CD14-positive monocyte (primary cell): ENCODE measurements at regions not wholly inside any gene's neighbourhood (a gene's known extent, or its start where the extent isn't known, plus 50 kb on each side); places are given as distances from the start of the nearest gene placed in this dataset.
A peak's percentile ranks its signal among the peaks of the same experiment; 100 is the strongest.

ENCODE experiments used
- DNase-seq, 3 donors: peaks; one replicate each; pipeline ENCODE4 v3.0.0-alpha.2; 2011 to 2022
- H2AFZ ChIP-seq: 2 replicates; pipeline ENCODE4 v1.6.0; 2012; ENCODE audit warnings: mild to moderate bottlenecking, low read depth, low read length, inconsistent platforms; ENCODE audit not compliant: insufficient read depth, poor library complexity, severe bottlenecking
- H3K27ac ChIP-seq, 2 donors: 1 replicate in 1 of 2; 2 replicates in 1 of 2; pipeline ENCODE4 v1.5.1; 2012 to 2013; ENCODE audit warnings: low read length in 2 of 2, control low read depth in 1 of 2, inconsistent platforms in 1 of 2, low read depth in 1 of 2, mild to moderate bottlenecking in 1 of 2
- H3K27me3 ChIP-seq, 2 donors: one replicate each; pipeline versions ENCODE4 v1.6.0 to v1.6.1; 2011 to 2013; ENCODE audit warnings: low read length in 2 of 2; ENCODE audit not compliant: control insufficient read depth in 2 of 2, insufficient read depth in 2 of 2
- H3K36me3 ChIP-seq, 2 donors: replicated peaks in 1 of 2; 1 replicate in 1 of 2; 2 replicates in 1 of 2; pipeline versions ENCODE4 v1.5.1 to v1.6.1; 2012 to 2013; ENCODE audit warnings: low read length in 2 of 2, control low read depth in 1 of 2, inconsistent platforms in 1 of 2, mild to moderate bottlenecking in 1 of 2; ENCODE audit not compliant: insufficient read depth in 2 of 2, control insufficient read depth in 1 of 2
- H3K4me1 ChIP-seq, 2 donors: 1 replicate in 1 of 2; 2 replicates in 1 of 2; pipeline versions ENCODE4 v1.5.1 to v1.6.1; 2012 to 2013; ENCODE audit warnings: low read length in 2 of 2, control low read depth in 1 of 2, inconsistent platforms in 1 of 2, mild to moderate bottlenecking in 1 of 2, moderate library complexity in 1 of 2; ENCODE audit not compliant: insufficient read depth in 2 of 2, control insufficient read depth in 1 of 2
- H3K4me2 ChIP-seq: replicated peaks from 2 replicates; pipeline ENCODE3; 2012; ENCODE audit warnings: low read length, moderate library complexity, mild to moderate bottlenecking; ENCODE audit not compliant: poor library complexity, severe bottlenecking; ENCODE audit errors: extremely low read depth
- H3K4me3 ChIP-seq, 3 experiments: fragments of 200-600 bp in 1 of 3; sonication (generic) in 1 of 3; replicated peaks in 1 of 3; 1 replicate in 2 of 3; 2 replicates in 1 of 3; pipeline ENCODE4 v1.5.1; 2011 to 2013; ENCODE audit warnings: low read length in 3 of 3, mild to moderate bottlenecking in 3 of 3, control low read depth in 2 of 3, low read depth in 2 of 3, inconsistent platforms in 1 of 3, moderate library complexity in 1 of 3
- H3K79me2 ChIP-seq: 2 replicates; pipeline ENCODE4 v1.6.0; 2012; ENCODE audit warnings: mild to moderate bottlenecking, control low read depth, inconsistent platforms, low read length, moderate library complexity; ENCODE audit not compliant: insufficient read depth
- H3K9ac ChIP-seq: 2 replicates; pipeline ENCODE4 v1.6.0; 2017; ENCODE audit warnings: low read length, mild to moderate bottlenecking; ENCODE audit not compliant: insufficient read depth, poor library complexity, severe bottlenecking
- H3K9me3 ChIP-seq, 2 donors: replicated peaks in 1 of 2; 1 replicate in 1 of 2; 2 replicates in 1 of 2; pipeline versions ENCODE4 v1.5.1 to v1.6.1; 2012 to 2013; ENCODE audit warnings: low read length in 2 of 2, control low read depth in 1 of 2; ENCODE audit not compliant: control insufficient read depth in 1 of 2, insufficient read depth in 1 of 2
- H4K20me1 ChIP-seq: 2 replicates; pipeline ENCODE4 v1.6.0; 2012; ENCODE audit warnings: mild to moderate bottlenecking, low read length, control low read depth, moderate library complexity; ENCODE audit not compliant: insufficient read depth
- H3K27ac Mint-ChIP-seq, 7 donors: one replicate each; pipeline ENCODE4 v1.8.0; 2020; ENCODE audit warnings: mild to moderate bottlenecking in 7 of 7, mixed read lengths in 7 of 7, moderate library complexity in 6 of 7, inconsistent platforms in 2 of 7
- H3K27me3 Mint-ChIP-seq, 3 donors: one replicate each; pipeline ENCODE4 v1.8.0; 2021 to 2022; ENCODE audit warnings: low read depth in 3 of 3, mild to moderate bottlenecking in 3 of 3, mixed read lengths in 3 of 3, moderate library complexity in 3 of 3, inconsistent platforms in 1 of 3
- H3K36me3 Mint-ChIP-seq, 2 donors: one replicate each; pipeline ENCODE4 v1.8.0; 2020; ENCODE audit warnings: mixed read lengths in 2 of 2, inconsistent platforms in 1 of 2, mild to moderate bottlenecking in 1 of 2
- H3K4me1 Mint-ChIP-seq: one replicate; pipeline ENCODE4 v1.8.0; 2020; ENCODE audit warnings: mild to moderate bottlenecking, mixed read lengths
- H3K4me3 Mint-ChIP-seq, 2 donors: one replicate each; pipeline ENCODE4 v1.8.0; 2020; ENCODE audit warnings: mild to moderate bottlenecking in 2 of 2, mixed read lengths in 2 of 2, moderate library complexity in 1 of 2
- H3K9me3 Mint-ChIP-seq, 7 donors: one replicate each; pipeline ENCODE4 v1.8.0; 2020 to 2022; ENCODE audit warnings: mixed read lengths in 7 of 7, mild to moderate bottlenecking in 6 of 7, moderate library complexity in 6 of 7, inconsistent platforms in 2 of 7
- WGBS: methylation state at CpG from one replicate; pipeline ENCODE4 v1.1.5; 2013; ENCODE audit warnings: missing lambda C conversion rate; ENCODE audit not compliant: insufficient coverage; 5-methylcytosine and 5-hydroxymethylcytosine counted together
- intact Hi-C, 2 donors: fragments of 100-400 bp; cut with micrococcal nuclease; formaldehyde crosslinking; loops; one replicate each; pipeline versions ENCODE4 v1.15.0 to v1.15.1; 2023
- TF ChIP-seq, protein P1 (sequence below): fragments of 200-600 bp; IDR thresholded peaks from one replicate; pipeline ENCODE4 v1.8.0; 2022; ENCODE audit warnings: antibody characterized with exemption, mild to moderate bottlenecking

DNA sequence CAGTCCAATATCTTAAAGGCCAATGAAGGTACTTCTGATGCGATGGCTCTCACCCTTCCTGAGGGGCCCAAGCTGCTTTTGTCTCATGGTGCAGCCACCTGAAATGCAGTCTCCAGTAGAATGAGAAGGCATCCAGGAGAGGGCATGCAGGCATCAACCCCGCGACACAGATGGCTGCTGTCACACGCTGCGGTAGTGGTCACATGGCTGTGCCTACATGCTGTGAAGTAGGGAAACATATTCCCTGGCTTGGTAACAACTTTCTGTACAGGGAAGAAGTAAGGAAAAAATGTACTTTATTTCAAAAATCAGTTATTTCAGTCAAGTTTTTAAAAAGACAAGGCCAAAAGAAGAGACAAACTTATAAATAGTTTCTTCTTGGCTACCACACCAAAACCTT lies 139.9 kb downstream of the TRIML1 start:
- Histone ChIP-seq H3K4me3 (no peak overlapping the region), H3K27ac (no peak overlapping the region), H3K4me1 (no peaks in the 10 kb centered on the region), H3K27me3 (peaks cover 0 to 16% of the 10 kb centered on the region in 2 donors), H3K36me3 (no peaks in the 10 kb centered on the region), H3K9ac (no peak overlapping the region), H2AFZ (no peak overlapping the region), H3K4me2 (no peak overlapping the region), H3K9me3 (peaks cover 11 to 14% of the 10 kb centered on the region in 2 donors), H3K79me2 (no peaks in the 10 kb centered on the region), H4K20me1 (no peaks in the 10 kb centered on the region)
- TF ChIP-seq, protein P1, sequence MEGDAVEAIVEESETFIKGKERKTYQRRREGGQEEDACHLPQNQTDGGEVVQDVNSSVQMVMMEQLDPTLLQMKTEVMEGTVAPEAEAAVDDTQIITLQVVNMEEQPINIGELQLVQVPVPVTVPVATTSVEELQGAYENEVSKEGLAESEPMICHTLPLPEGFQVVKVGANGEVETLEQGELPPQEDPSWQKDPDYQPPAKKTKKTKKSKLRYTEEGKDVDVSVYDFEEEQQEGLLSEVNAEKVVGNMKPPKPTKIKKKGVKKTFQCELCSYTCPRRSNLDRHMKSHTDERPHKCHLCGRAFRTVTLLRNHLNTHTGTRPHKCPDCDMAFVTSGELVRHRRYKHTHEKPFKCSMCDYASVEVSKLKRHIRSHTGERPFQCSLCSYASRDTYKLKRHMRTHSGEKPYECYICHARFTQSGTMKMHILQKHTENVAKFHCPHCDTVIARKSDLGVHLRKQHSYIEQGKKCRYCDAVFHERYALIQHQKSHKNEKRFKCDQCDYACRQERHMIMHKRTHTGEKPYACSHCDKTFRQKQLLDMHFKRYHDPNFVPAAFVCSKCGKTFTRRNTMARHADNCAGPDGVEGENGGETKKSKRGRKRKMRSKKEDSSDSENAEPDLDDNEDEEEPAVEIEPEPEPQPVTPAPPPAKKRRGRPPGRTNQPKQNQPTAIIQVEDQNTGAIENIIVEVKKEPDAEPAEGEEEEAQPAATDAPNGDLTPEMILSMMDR: no peak
- no peak overlapping the region for H3K27ac Mint-ChIP-seq
- intact Hi-C loops: no loop called here
- no peak overlapping the region for H3K4me3 Mint-ChIP-seq
- 98% methylated on average over 3 of the region's 5 CpGs for WGBS
- peaks cover 9 to 22% (median 10%) of the 10 kb centered on the region in 7 donors for H3K9me3 Mint-ChIP-seq
- H3K36me3 Mint-ChIP-seq: no peaks in the 10 kb centered on the region
- peaks cover 10 to 20% (median 16%) of the 10 kb centered on the region in 3 donors for H3K27me3 Mint-ChIP-seq
- no peaks in the 10 kb centered on the region for H3K4me1 Mint-ChIP-seq
- DNase-seq: no peak

DNA sequence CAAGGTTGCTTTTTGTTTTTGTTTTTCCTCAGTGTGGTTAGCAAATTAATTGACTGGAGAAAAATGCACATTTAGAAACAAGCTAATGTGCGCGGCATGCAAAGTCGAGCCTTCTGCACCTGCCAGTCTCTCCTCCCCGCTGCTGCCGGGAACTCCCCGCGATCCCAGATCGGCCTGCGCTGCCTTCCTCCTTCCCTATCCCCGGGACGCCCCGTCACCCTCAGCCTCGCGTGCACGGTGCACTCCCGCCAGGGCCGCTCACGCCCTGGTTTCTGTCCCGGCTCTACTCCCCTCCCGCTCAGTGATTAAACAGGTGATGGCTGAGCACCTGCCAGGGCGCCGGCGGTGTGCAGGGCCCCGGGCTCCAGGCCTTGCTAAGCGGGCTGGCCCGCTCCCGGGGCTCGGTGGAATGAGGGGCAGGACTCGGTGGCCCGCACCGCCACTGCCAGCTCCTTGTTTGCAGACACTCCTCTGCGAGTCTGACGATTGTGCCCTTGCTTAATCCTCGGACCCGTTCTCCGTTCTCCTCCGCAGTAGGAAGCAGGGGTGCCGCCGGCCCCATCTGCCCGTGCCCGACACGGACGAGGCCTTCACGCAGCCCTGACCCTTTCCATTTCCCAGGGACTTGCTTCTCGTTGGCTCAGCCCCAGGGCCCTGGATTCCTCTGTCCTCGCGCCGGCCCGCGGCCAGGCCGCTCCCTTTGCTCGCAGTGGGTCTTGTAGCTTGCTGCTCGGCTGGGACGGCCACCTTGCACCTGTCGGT lies 143.4 kb downstream of the TRIML1 start:
- Mint-ChIP-seq H3K36me3 (no peaks in the 10 kb centered on the region), H3K9me3 (peaks cover 7 to 20% (median 10%) of the 10 kb centered on the region in 7 donors), H3K4me1 (no peaks in the 10 kb centered on the region), H3K4me3 (peak overlapping the region in 1 of 2 donors; percentile 60), H3K27me3 (peaks cover 10 to 20% (median 16%) of the 10 kb centered on the region in 3 donors), H3K27ac (no peak overlapping the region)
- Histone ChIP-seq H3K36me3 (no peaks in the 10 kb centered on the region), H3K27ac (no peak overlapping the region), H3K4me1 (no peaks in the 10 kb centered on the region), H3K9ac (no peak overlapping the region), H3K27me3 (peaks cover 0 to 16% of the 10 kb centered on the region in 2 donors), H3K4me2 (no peak overlapping the region), H2AFZ (no peak overlapping the region), H3K4me3 (no peak overlapping the region), H3K79me2 (no peaks in the 10 kb centered on the region), H4K20me1 (no peaks in the 10 kb centered on the region), H3K9me3 (peaks cover 11 to 14% of the 10 kb centered on the region in 2 donors)
- TF ChIP-seq, protein P1: no peak
- DNase-seq: no peak
- intact Hi-C loops: no loop called here
- WGBS: 4% methylated on average over 54 of the region's 55 CpGs
